MM.1S (cell line): ENCODE measurements at regions not wholly inside any gene's neighbourhood (a gene's known extent, or its start where the extent isn't known, plus 50 kb on each side); places are given as distances from the start of the nearest gene placed in this dataset.

Experiments used
- DNase-seq: peaks from one replicate; pipeline ENCODE4 v3.0.0-alpha.2; 2015
- H2AFZ ChIP-seq: fragments of 300-600 bp; sonication (generic); 2 replicates; pipeline ENCODE4 v1.6.0; 2016; ENCODE audit warnings: antibody characterized with exemption, low read length
- H3F3A ChIP-seq: fragments of 300-600 bp; sonication (generic); 2 replicates; pipeline ENCODE4 v1.6.1; 2016; ENCODE audit warnings: mild to moderate bottlenecking, antibody characterized with exemption, low read length, moderate library complexity, mixed read lengths; ENCODE audit not compliant: insufficient read depth
- H3K27ac ChIP-seq: fragments of 300-600 bp; sonication (generic); 2 replicates; pipeline ENCODE4 v1.5.1; 2016; ENCODE audit warnings: mild to moderate bottlenecking, low read length
- H3K27me3 ChIP-seq: fragments of 300-600 bp; sonication (generic); replicated peaks from 2 replicates; pipeline ENCODE4 v1.6.0; 2016; ENCODE audit warnings: low read length; ENCODE audit not compliant: insufficient read depth
- H3K36me3 ChIP-seq: fragments of 300-600 bp; sonication (generic); replicated peaks from 2 replicates; pipeline ENCODE4 v1.6.1; 2016; ENCODE audit warnings: mild to moderate bottlenecking, low read length, mixed read lengths; ENCODE audit not compliant: insufficient read depth
- H3K4me1 ChIP-seq: fragments of 300-600 bp; sonication (generic); 2 replicates; pipeline ENCODE4 v1.6.1; 2016; ENCODE audit warnings: low read length, mixed read lengths
- H3K4me2 ChIP-seq: fragments of 300-600 bp; sonication (generic); 2 replicates; pipeline ENCODE4 v1.6.0; 2016; ENCODE audit warnings: low read depth, low read length
- H3K4me3 ChIP-seq: fragments of 300-600 bp; sonication (generic); 2 replicates; pipeline ENCODE4 v1.5.1; 2016; ENCODE audit warnings: low read length, mixed read lengths
- H3K79me2 ChIP-seq: fragments of 300-600 bp; sonication (generic); 2 replicates; pipeline ENCODE4 v1.6.1; 2016; ENCODE audit warnings: mixed run types, low read length, mixed read lengths
- H3K9ac ChIP-seq: fragments of 300-600 bp; sonication (generic); 2 replicates; pipeline ENCODE4 v1.6.1; 2016; ENCODE audit warnings: low read length, mixed read lengths
- H3K9me2 ChIP-seq: fragments of 300-600 bp; sonication (generic); replicated peaks from 2 replicates; pipeline ENCODE4 v1.6.1; 2016; ENCODE audit warnings: mild to moderate bottlenecking, low read length, mixed read lengths; ENCODE audit not compliant: insufficient read depth
- H3K9me3 ChIP-seq: fragments of 300-600 bp; sonication (generic); replicated peaks from 2 replicates; pipeline ENCODE4 v1.6.1; 2016; ENCODE audit warnings: mild to moderate bottlenecking, low read length, mixed read lengths; ENCODE audit not compliant: insufficient read depth
- H4K20me1 ChIP-seq: fragments of 300-600 bp; sonication (generic); 2 replicates; pipeline ENCODE4 v1.6.1; 2016; ENCODE audit warnings: mild to moderate bottlenecking, low read length, moderate library complexity, mixed read lengths; ENCODE audit not compliant: insufficient read depth
- EZH2 ChIP-seq: fragments of 300-600 bp; sonication (generic); optimal IDR thresholded peaks from 2 replicates; pipeline ENCODE3; 2017; ENCODE audit warnings: low read depth, mild to moderate bottlenecking, antibody characterized with exemption, low read length, mixed read lengths
- EZH2phosphoT487 ChIP-seq: fragments of 300-600 bp; sonication (generic); IDR thresholded peaks from 2 replicates; pipeline ENCODE4 v1.6.1; 2018; ENCODE audit warnings: antibody characterized with exemption, low read length
- TF ChIP-seq, protein P1 (sequence below): fragments of 300-600 bp; sonication (generic); IDR thresholded peaks from 2 replicates; pipeline ENCODE4 v1.5.1; 2016; ENCODE audit warnings: antibody characterized with exemption, low read length, mixed read lengths

DNA sequence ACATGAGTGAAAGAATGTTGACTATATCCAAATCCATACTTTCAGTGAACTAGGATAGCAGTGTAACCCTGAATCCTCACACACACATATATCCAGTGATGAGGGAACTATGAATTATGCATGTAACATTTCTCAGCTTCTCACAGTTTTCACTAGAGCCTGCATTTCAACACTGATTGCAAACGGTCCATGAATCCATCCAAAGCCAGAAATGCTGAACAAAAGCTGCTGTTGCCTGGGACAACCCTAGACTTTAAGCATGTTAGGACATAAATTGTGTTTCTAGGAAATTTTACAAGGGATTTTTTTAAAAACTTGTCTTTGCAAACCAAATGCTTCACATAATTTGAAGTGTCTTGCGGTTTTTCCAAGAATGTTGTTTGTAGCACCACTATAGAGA is 2010.0 kb upstream of the WWC1 start:
- no peaks in the 10 kb centered on the region for H3K27me3 ChIP-seq
- H3K27ac ChIP-seq = no peak overlapping the region
- no peaks in the 10 kb centered on the region for H3F3A ChIP-seq
- H3K36me3 ChIP-seq = no peaks in the 10 kb centered on the region
- no peaks in the 10 kb centered on the region for H3K9me3 ChIP-seq
- no peaks in the 10 kb centered on the region for H3K4me1 ChIP-seq
- DNase-seq = no peak
- no peaks in the 10 kb centered on the region for H4K20me1 ChIP-seq
- no peak overlapping the region for H3K4me3 ChIP-seq
- H3K9me2 ChIP-seq = no peaks in the 10 kb centered on the region
- TF ChIP-seq, protein P1, sequence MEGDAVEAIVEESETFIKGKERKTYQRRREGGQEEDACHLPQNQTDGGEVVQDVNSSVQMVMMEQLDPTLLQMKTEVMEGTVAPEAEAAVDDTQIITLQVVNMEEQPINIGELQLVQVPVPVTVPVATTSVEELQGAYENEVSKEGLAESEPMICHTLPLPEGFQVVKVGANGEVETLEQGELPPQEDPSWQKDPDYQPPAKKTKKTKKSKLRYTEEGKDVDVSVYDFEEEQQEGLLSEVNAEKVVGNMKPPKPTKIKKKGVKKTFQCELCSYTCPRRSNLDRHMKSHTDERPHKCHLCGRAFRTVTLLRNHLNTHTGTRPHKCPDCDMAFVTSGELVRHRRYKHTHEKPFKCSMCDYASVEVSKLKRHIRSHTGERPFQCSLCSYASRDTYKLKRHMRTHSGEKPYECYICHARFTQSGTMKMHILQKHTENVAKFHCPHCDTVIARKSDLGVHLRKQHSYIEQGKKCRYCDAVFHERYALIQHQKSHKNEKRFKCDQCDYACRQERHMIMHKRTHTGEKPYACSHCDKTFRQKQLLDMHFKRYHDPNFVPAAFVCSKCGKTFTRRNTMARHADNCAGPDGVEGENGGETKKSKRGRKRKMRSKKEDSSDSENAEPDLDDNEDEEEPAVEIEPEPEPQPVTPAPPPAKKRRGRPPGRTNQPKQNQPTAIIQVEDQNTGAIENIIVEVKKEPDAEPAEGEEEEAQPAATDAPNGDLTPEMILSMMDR = no peak
- TF ChIP-seq EZH2phosphoT487 = no peak
- no peak for TF ChIP-seq EZH2
- H3K4me2 ChIP-seq = no peak overlapping the region
- H3K9ac ChIP-seq = no peak overlapping the region
- no peak overlapping the region for H2AFZ ChIP-seq
- H3K79me2 ChIP-seq = no peaks in the 10 kb centered on the region

DNA sequence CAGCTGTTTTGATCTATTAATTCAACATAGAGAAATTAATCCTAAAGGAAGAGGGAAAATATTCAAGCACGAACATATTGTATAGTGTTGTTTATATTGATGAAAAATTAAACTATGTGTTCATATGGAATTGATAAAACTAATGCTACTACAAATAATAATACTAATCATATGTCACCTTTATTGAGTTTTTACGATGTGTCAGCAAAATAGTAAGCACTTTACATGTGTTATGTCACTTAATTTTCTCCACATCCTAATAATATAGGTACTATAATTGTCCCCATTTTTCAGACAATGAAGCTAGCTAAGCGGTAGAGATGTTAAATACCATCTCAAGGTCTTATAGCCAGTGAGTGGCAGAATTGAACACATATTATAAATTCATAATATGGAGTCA is 2008.5 kb upstream of the WWC1 start:
- Histone ChIP-seq H3K9ac (no peak overlapping the region), H3F3A (no peaks in the 10 kb centered on the region), H3K79me2 (no peaks in the 10 kb centered on the region), H3K27ac (no peak overlapping the region), H3K4me1 (no peaks in the 10 kb centered on the region), H3K4me3 (no peak overlapping the region), H3K4me2 (no peak overlapping the region), H3K9me2 (no peaks in the 10 kb centered on the region), H3K9me3 (no peaks in the 10 kb centered on the region), H4K20me1 (no peaks in the 10 kb centered on the region), H3K27me3 (no peaks in the 10 kb centered on the region), H3K36me3 (no peaks in the 10 kb centered on the region), H2AFZ (no peak overlapping the region)
- TF ChIP-seq EZH2 (no peak), EZH2phosphoT487 (no peak)
- TF ChIP-seq, protein P1 = no peak
- DNase-seq = no peak

DNA sequence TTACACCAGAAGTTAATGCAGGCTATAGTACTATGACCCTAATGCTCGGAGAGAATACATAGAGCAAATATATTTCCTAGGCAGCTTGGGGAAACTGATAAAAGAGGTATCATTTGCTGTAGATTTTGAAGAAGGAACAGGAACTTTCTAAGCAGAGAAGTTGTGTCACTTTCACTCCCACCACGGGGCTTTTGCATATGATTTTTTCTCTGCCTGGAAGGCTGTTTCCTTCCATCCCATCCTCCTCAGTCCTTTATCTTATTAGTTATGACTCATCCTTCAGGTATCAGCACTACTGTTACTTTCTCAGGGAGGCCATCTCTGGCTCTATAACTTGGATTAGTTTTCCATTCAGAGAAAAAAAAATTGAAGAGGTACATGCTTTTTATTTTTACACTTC is 2006.1 kb upstream of the WWC1 start:
- no peak for DNase-seq
- Histone ChIP-seq H4K20me1 (no peaks in the 10 kb centered on the region), H3K27ac (no peak overlapping the region), H3K4me3 (no peak overlapping the region), H3K27me3 (no peaks in the 10 kb centered on the region), H3K9me2 (no peaks in the 10 kb centered on the region), H2AFZ (no peak overlapping the region), H3K36me3 (no peaks in the 10 kb centered on the region), H3F3A (no peaks in the 10 kb centered on the region), H3K4me2 (no peak overlapping the region), H3K79me2 (no peaks in the 10 kb centered on the region), H3K9ac (no peak overlapping the region), H3K9me3 (no peaks in the 10 kb centered on the region), H3K4me1 (no peaks in the 10 kb centered on the region)
- no peak for TF ChIP-seq EZH2phosphoT487
- TF ChIP-seq, protein P1 = no peak
- no peak for TF ChIP-seq EZH2

DNA sequence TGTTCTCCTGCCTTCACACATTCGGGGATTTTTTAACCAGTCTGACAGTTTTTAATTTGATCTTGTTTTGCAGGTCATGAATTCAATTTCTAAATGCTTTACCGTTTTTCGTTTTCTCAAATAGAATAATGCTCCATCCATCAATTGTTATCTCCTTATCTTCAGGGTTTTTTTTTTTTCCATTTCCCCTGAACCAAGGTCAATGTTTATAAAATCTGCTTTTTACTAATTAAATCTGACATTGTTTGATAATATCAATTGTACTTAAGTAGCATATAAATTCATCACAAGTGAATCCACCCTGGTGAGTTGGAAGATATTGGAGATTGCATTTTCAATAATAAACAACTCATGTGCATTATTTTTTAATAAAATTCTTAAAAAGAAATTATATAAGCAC is 2004.6 kb upstream of the WWC1 start:
- Histone ChIP-seq H3F3A (no peaks in the 10 kb centered on the region), H4K20me1 (no peaks in the 10 kb centered on the region), H3K4me1 (no peaks in the 10 kb centered on the region), H3K4me3 (no peak overlapping the region), H3K27me3 (no peaks in the 10 kb centered on the region), H3K9me2 (no peaks in the 10 kb centered on the region), H3K4me2 (no peak overlapping the region), H3K79me2 (no peaks in the 10 kb centered on the region), H3K9ac (no peak overlapping the region), H3K36me3 (no peaks in the 10 kb centered on the region), H3K27ac (no peak overlapping the region), H3K9me3 (no peaks in the 10 kb centered on the region), H2AFZ (no peak overlapping the region)
- TF ChIP-seq, protein P1 = no peak
- TF ChIP-seq EZH2 (no peak), EZH2phosphoT487 (no peak)
- no peak for DNase-seq
